ENCODE measurements at regions not wholly inside any gene's neighbourhood (a gene's known extent, or its start where the extent isn't known, plus 50 kb on each side); places are given as distances from the start of the nearest gene placed in this dataset.

DNA sequence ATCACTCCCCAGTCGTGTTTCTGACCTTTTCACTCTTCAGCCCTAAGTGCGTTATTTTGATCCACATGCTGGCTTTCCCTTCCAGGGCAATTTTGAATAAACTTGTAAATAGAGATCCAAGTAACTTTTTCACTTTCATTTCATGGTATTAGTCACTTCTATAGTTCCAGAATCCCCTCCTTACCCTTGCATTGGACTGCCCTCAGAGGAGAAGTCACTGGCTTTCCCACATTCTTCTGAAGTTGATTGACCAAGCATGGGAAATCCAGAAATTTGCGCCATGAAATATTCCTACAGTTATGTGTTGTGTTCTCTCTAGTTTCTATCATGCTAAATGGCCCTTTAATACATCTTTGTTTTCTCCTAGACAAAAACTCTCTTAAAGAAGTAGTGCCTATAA, 177.3 kb upstream of the GORAB start:
- TF ChIP-seq, protein P1, sequence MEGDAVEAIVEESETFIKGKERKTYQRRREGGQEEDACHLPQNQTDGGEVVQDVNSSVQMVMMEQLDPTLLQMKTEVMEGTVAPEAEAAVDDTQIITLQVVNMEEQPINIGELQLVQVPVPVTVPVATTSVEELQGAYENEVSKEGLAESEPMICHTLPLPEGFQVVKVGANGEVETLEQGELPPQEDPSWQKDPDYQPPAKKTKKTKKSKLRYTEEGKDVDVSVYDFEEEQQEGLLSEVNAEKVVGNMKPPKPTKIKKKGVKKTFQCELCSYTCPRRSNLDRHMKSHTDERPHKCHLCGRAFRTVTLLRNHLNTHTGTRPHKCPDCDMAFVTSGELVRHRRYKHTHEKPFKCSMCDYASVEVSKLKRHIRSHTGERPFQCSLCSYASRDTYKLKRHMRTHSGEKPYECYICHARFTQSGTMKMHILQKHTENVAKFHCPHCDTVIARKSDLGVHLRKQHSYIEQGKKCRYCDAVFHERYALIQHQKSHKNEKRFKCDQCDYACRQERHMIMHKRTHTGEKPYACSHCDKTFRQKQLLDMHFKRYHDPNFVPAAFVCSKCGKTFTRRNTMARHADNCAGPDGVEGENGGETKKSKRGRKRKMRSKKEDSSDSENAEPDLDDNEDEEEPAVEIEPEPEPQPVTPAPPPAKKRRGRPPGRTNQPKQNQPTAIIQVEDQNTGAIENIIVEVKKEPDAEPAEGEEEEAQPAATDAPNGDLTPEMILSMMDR (IDR thresholded peaks at IDR 0.05), result no peak
- H3K4me1 Mint-ChIP-seq (ENCODE audit: unreplicated experiment), result peaks cover 4% of the 10 kb centered on the region
- no peaks in the 10 kb centered on the region for H3K27me3 Mint-ChIP-seq (ENCODE audit: unreplicated experiment)
- no peak for DNase-seq (ENCODE audit: extremely low spot score, unreplicated experiment)
- no peak overlapping the region for H3K27ac Mint-ChIP-seq (ENCODE audit: unreplicated experiment)
- no peak overlapping the region for H3K4me3 Mint-ChIP-seq (ENCODE audit: unreplicated experiment)
- H3K36me3 Mint-ChIP-seq (ENCODE audit: unreplicated experiment), result no peaks in the 10 kb centered on the region
- peaks cover 16% of the 10 kb centered on the region for H3K9me3 Mint-ChIP-seq (ENCODE audit: unreplicated experiment)

DNA sequence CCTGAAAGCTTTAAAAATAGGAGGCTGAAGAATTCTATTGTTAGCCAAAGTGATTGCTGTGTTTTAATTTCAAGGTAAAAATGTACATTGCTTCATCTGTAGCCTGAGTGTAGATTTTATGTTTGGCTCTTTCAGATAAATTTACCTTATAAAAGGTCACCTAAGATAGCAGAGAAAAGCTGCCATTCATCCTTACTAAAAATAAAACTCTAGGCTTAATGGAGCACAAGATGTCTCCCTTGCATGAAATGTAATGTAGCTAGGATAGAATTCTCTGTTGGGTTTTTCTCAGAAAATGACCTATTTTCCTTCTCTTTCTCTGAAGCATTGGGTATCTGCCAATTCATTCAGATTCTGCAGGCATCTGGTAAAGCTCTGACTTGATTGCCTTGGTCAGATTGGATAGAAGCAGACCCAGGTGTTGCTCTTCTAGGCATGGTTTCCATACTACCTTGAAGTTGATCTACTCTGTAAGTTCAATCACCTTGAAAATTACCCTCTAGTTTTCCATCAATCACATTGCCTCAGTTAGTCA, 176.6 kb upstream of the GORAB start:
- Mint-ChIP-seq H3K36me3 (ENCODE audit: unreplicated experiment) (no peaks in the 10 kb centered on the region), H3K9me3 (ENCODE audit: unreplicated experiment) (peaks cover 21% of the 10 kb centered on the region), H3K4me1 (ENCODE audit: unreplicated experiment) (peaks cover 2% of the 10 kb centered on the region), H3K27me3 (ENCODE audit: unreplicated experiment) (no peaks in the 10 kb centered on the region), H3K4me3 (ENCODE audit: unreplicated experiment) (no peak overlapping the region), H3K27ac (ENCODE audit: unreplicated experiment) (no peak overlapping the region)
- TF ChIP-seq, protein P1 (IDR thresholded peaks at IDR 0.05), result no peak
- DNase-seq (ENCODE audit: extremely low spot score, unreplicated experiment), result no peak

DNA sequence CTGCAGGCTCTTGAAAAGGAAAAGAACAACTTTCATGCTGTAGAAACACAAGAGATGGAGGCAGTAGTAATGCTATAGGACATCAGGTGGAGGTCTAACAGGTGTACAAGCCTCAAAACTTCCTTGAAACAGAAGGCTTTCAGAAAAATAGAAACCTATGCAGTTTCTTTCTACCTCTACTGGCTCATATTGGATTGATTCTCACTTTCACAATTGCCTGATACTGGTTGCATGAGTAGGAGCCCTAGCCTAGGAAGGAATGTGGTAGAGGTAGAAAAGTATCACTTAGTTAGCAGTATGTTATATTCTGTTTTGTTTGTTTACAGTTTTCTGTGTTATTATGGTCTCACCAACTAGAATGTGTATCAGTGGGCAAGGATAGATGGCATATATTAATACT, 175.4 kb upstream of the GORAB start:
- Mint-ChIP-seq H3K4me1 (ENCODE audit: unreplicated experiment) (no peaks in the 10 kb centered on the region), H3K36me3 (ENCODE audit: unreplicated experiment) (no peaks in the 10 kb centered on the region), H3K27me3 (ENCODE audit: unreplicated experiment) (no peaks in the 10 kb centered on the region)

DNA sequence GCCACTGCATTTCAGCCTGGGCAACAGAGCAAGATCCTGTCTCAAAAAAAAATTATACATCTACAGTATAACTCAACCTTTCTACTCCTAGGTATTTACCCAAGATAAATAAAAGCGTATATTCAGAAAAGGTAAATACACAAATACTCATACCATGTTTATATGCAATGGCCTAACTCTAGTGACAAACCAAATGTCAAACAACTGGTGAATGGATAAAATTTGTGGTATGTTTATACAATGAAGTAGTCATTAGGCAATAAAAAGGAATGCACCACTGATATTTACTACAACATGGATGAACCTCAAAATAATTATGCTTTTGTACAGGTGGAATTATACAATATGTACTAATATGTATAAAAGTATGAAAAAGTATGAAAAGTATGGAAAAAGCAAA, 174.2 kb upstream of the GORAB start:
- Mint-ChIP-seq H3K4me1 (ENCODE audit: unreplicated experiment) (no peaks in the 10 kb centered on the region), H3K4me3 (ENCODE audit: unreplicated experiment) (no peak overlapping the region), H3K9me3 (ENCODE audit: unreplicated experiment) (peaks cover 28% of the 10 kb centered on the region), H3K27me3 (ENCODE audit: unreplicated experiment) (no peaks in the 10 kb centered on the region), H3K27ac (ENCODE audit: unreplicated experiment) (no peak overlapping the region), H3K36me3 (ENCODE audit: unreplicated experiment) (no peaks in the 10 kb centered on the region)
- TF ChIP-seq, protein P1 (IDR thresholded peaks at IDR 0.05), result no peak
- no peak for DNase-seq (ENCODE audit: extremely low spot score, unreplicated experiment)

More for the DNA sequence above, 175.4 kb upstream of the GORAB start:
- TF ChIP-seq, protein P1 (IDR thresholded peaks at IDR 0.05), result no peak
- no peak for DNase-seq (ENCODE audit: extremely low spot score, unreplicated experiment)
- Mint-ChIP-seq H3K4me3 (ENCODE audit: unreplicated experiment) (no peak overlapping the region), H3K27ac (ENCODE audit: unreplicated experiment) (no peak overlapping the region), H3K9me3 (ENCODE audit: unreplicated experiment) (peaks cover 21% of the 10 kb centered on the region)

DNA sequence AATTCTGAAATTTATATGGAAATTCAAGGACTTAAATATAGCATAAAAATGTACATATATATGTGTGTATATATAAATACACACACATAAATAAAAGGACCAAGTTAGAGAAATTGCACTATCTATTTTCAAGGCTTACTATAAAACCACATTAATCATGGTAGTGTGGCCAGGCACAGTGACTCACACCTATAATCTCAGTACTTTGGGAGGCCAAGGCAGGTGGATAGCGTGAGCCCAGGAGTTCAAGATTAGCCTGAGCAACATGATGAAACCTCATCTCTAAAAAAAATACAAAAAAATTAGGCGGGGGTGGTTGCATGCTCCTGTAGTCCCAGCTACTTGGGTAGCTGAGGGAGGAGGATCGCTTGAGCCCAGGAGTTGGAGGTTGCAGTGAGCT, 171.4 kb upstream of the GORAB start:
- no peak overlapping the region for H3K4me3 Mint-ChIP-seq (ENCODE audit: unreplicated experiment)
- H3K9me3 Mint-ChIP-seq (ENCODE audit: unreplicated experiment), result peaks cover 45% of the 10 kb centered on the region
- no peaks in the 10 kb centered on the region for H3K27me3 Mint-ChIP-seq (ENCODE audit: unreplicated experiment)
- no peak overlapping the region for H3K27ac Mint-ChIP-seq (ENCODE audit: unreplicated experiment)
- no peak for DNase-seq (ENCODE audit: extremely low spot score, unreplicated experiment)
- TF ChIP-seq, protein P1 (IDR thresholded peaks at IDR 0.05), result no peak
- peaks cover 2% of the 10 kb centered on the region for H3K36me3 Mint-ChIP-seq (ENCODE audit: unreplicated experiment)
- no peaks in the 10 kb centered on the region for H3K4me1 Mint-ChIP-seq (ENCODE audit: unreplicated experiment)

Measured in osteocyte (in vitro differentiated cells).